NOMO-1 treated with DMSO at 0.1 percent for 48 hours (cell line): ENCODE measurements at regions not wholly inside any gene's neighbourhood (a gene's known extent, or its start where the extent isn't known, plus 50 kb on each side); places are given as distances from the start of the nearest gene placed in this dataset.

ENCODE experiments used
- DNase-seq: peaks from one replicate; lab custom pipeline; 2025; ENCODE audit not compliant: unreplicated experiment; lab: John Stamatoyannopoulos, UW

GRCh38 chr20:40925829-40926510, 102.7 kb upstream of the TOP1 start:
- peak; percentile 63 for DNase-seq

GRCh38 chr20:40926928-40927327, 101.7 kb upstream of the TOP1 start:
- no peak for DNase-seq

- DNase-seq, result no peak
Observed at GRCh38 chr20:40930561-40930960, 98.1 kb upstream of the TOP1 start.

GRCh38 chr20:40931410-40932044, 97.1 kb upstream of the TOP1 start:
- DNase-seq, result no peak

GRCh38 chr20:40932436-40932835, 96.2 kb upstream of the TOP1 start:
- no peak for DNase-seq

- DNase-seq, result no peak
Observed at GRCh38 chr20:40933758-40934157, 94.9 kb upstream of the TOP1 start.

- no peak for DNase-seq
Observed at GRCh38 chr20:40938020-40938419, 90.6 kb upstream of the TOP1 start.

- no peak for DNase-seq
Observed at GRCh38 chr20:40939667-40940066, 89.0 kb upstream of the TOP1 start.

- DNase-seq, result peak; percentile 79
Observed at GRCh38 chr20:40941133-40941610, 87.5 kb upstream of the TOP1 start.

- DNase-seq, result peak; percentile 84
Observed at GRCh38 chr20:40942006-40942405, 86.6 kb upstream of the TOP1 start.

GRCh38 chr20:40942775-40943174, 85.8 kb upstream of the TOP1 start:
- no peak for DNase-seq

GRCh38 chr20:40943591-40943990, 85.0 kb upstream of the TOP1 start:
- DNase-seq, result no peak

GRCh38 chr20:40945189-40945588, 83.4 kb upstream of the TOP1 start:
- DNase-seq, result no peak

GRCh38 chr20:40945754-40946450, 82.7 kb upstream of the TOP1 start:
- peak; percentile 60 for DNase-seq

- DNase-seq, result no peak
Observed at GRCh38 chr20:40946451-40946850, 82.2 kb upstream of the TOP1 start.

GRCh38 chr20:40948465-40949267, 80.0 kb upstream of the TOP1 start:
- no peak for DNase-seq

GRCh38 chr20:40949346-40949745, 79.3 kb upstream of the TOP1 start:
- no peak for DNase-seq

GRCh38 chr20:40952136-40952535, 76.5 kb upstream of the TOP1 start:
- DNase-seq, result no peak

GRCh38 chr20:40953416-40953815, 75.2 kb upstream of the TOP1 start:
- no peak for DNase-seq

- no peak for DNase-seq
Observed at GRCh38 chr20:40953856-40954255, 74.8 kb upstream of the TOP1 start.

- DNase-seq, result no peak
Observed at GRCh38 chr20:40954521-40955165, 74.0 kb upstream of the TOP1 start.
